Natural killer cell (primary cell): ENCODE measurements at regions not wholly inside any gene's neighbourhood (a gene's known extent, or its start where the extent isn't known, plus 50 kb on each side); places are given as distances from the start of the nearest gene placed in this dataset.
A peak's percentile ranks its signal among the peaks of the same experiment; 100 is the strongest.

Source experiments
- ATAC-seq, 3 donors: fragments of 150-1000 bp in 2 of 3; fragments of 200-7000 bp in 1 of 3; cut with Tn5 transposase; 1 replicate in 1 of 3; 2 replicates in 2 of 3; pipeline ENCODE4 v1.10.0; 2021; ENCODE audit warnings: mild to moderate bottlenecking in 2 of 3, moderate library complexity in 2 of 3
- DNase-seq, 2 donors: peaks; one replicate each; pipeline versions ENCODE4 v3.0.0 to v3.0.0-alpha.2; 2013 to 2021; ENCODE audit warnings: mixed read lengths in 1 of 2
- H3K27ac ChIP-seq: one replicate; pipeline ENCODE4 v1.5.1; 2013; ENCODE audit warnings: mild to moderate bottlenecking, low read length
- H3K27me3 ChIP-seq: one replicate; pipeline ENCODE4 v1.6.1; 2013; ENCODE audit warnings: low read length; ENCODE audit not compliant: control insufficient read depth, insufficient read depth
- H3K36me3 ChIP-seq: one replicate; pipeline ENCODE4 v1.6.1; 2013; ENCODE audit warnings: low read length; ENCODE audit not compliant: control insufficient read depth, insufficient read depth
- H3K4me1 ChIP-seq: one replicate; pipeline ENCODE4 v1.6.1; 2013; ENCODE audit warnings: low read length; ENCODE audit not compliant: control insufficient read depth, insufficient read depth
- H3K4me3 ChIP-seq: one replicate; pipeline ENCODE4 v1.5.1; 2013; ENCODE audit warnings: low read length
- H3K9me3 ChIP-seq: one replicate; pipeline ENCODE4 v1.6.1; 2013; ENCODE audit warnings: low read length; ENCODE audit not compliant: control insufficient read depth, insufficient read depth
- H3K27ac Mint-ChIP-seq, 2 donors: one replicate each; pipeline ENCODE4 v1.8.0; 2022; ENCODE audit warnings: mild to moderate bottlenecking in 2 of 2, mixed read lengths in 2 of 2, moderate library complexity in 1 of 2
- H3K27me3 Mint-ChIP-seq, 2 donors: one replicate each; pipeline ENCODE4 v1.8.0; 2022; ENCODE audit warnings: low read depth in 2 of 2, mixed read lengths in 2 of 2
- H3K36me3 Mint-ChIP-seq: one replicate; pipeline ENCODE4 v1.8.0; 2022; ENCODE audit warnings: mixed read lengths
- H3K4me1 Mint-ChIP-seq, 2 donors: one replicate each; pipeline ENCODE4 v1.8.0; 2022; ENCODE audit warnings: mixed read lengths in 2 of 2
- H3K4me3 Mint-ChIP-seq: one replicate; pipeline ENCODE4 v1.8.0; 2022; ENCODE audit warnings: mild to moderate bottlenecking, moderate library complexity, mixed read lengths
- H3K9me3 Mint-ChIP-seq, 2 donors: one replicate each; pipeline ENCODE4 v1.8.0; 2022; ENCODE audit warnings: mixed read lengths in 2 of 2
- WGBS: methylation state at CpG from one replicate; pipeline ENCODE4 v1.1.7; 2013; ENCODE audit warnings: missing lambda C conversion rate; ENCODE audit not compliant: insufficient coverage; 5-methylcytosine and 5-hydroxymethylcytosine counted together
- intact Hi-C: fragments of 100-400 bp; cut with micrococcal nuclease; formaldehyde crosslinking; loops from one replicate; pipeline ENCODE4 v1.14.2; 2022
- TF ChIP-seq, protein P1 (sequence below): fragments of 200-600 bp; IDR thresholded peaks from one replicate; pipeline ENCODE4 v1.8.0; 2022; ENCODE audit warnings: antibody characterized with exemption

GRCh38 chr15:61527836-61528580 lies 298.9 kb upstream of the RORA start:
- H3K27me3 ChIP-seq, result no peaks in the 10 kb centered on the region
- H3K4me1 Mint-ChIP-seq, result peaks cover 2 to 5% of the 10 kb centered on the region in 2 donors
- no peak overlapping the region for H3K27ac Mint-ChIP-seq
- 68% methylated on average over 7 of the region's 9 CpGs for WGBS
- H3K36me3 Mint-ChIP-seq, result no peaks in the 10 kb centered on the region
- no peak overlapping the region for H3K4me3 Mint-ChIP-seq
- H3K9me3 Mint-ChIP-seq, result no peaks in the 10 kb centered on the region
- ATAC-seq (peak in 1 of 3 donors; percentile 6), DNase-seq (no peak)
- no peak overlapping the region for H3K27ac ChIP-seq
- no peaks in the 10 kb centered on the region for H3K4me1 ChIP-seq
- H3K9me3 ChIP-seq, result no peaks in the 10 kb centered on the region
- TF ChIP-seq, protein P1, sequence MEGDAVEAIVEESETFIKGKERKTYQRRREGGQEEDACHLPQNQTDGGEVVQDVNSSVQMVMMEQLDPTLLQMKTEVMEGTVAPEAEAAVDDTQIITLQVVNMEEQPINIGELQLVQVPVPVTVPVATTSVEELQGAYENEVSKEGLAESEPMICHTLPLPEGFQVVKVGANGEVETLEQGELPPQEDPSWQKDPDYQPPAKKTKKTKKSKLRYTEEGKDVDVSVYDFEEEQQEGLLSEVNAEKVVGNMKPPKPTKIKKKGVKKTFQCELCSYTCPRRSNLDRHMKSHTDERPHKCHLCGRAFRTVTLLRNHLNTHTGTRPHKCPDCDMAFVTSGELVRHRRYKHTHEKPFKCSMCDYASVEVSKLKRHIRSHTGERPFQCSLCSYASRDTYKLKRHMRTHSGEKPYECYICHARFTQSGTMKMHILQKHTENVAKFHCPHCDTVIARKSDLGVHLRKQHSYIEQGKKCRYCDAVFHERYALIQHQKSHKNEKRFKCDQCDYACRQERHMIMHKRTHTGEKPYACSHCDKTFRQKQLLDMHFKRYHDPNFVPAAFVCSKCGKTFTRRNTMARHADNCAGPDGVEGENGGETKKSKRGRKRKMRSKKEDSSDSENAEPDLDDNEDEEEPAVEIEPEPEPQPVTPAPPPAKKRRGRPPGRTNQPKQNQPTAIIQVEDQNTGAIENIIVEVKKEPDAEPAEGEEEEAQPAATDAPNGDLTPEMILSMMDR, result no peak
- H3K27me3 Mint-ChIP-seq, result peaks cover 0 to 11% of the 10 kb centered on the region in 2 donors
- H3K36me3 ChIP-seq, result no peaks in the 10 kb centered on the region
- H3K4me3 ChIP-seq, result no peak overlapping the region
- intact Hi-C loops, result no loop called here

DNA sequence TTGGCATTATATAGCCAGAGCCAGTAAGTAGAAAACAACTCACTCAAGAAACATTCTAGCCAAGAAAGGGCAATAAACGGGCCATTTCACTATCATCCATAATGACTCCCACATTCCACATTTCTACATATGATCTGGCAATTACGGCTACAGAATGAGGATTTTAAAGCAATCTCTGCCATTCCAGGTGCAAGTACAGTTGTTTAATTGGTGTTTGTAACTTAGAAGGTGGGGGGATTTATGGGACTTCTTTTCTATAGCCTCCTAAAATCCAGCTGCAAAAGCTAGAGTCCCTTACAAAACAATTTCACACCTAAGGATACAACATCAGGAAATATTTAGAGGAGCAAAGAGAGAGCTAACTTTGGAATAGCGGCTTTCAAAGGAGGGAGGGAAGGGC lies 295.4 kb upstream of the RORA start:
- Histone ChIP-seq H3K4me1 (no peaks in the 10 kb centered on the region), H3K4me3 (no peak overlapping the region), H3K27ac (no peak overlapping the region), H3K27me3 (no peaks in the 10 kb centered on the region), H3K9me3 (no peaks in the 10 kb centered on the region), H3K36me3 (no peaks in the 10 kb centered on the region)
- Mint-ChIP-seq H3K4me3 (no peak overlapping the region), H3K4me1 (peaks cover 9% of the 10 kb centered on the region in 2 donors), H3K9me3 (no peaks in the 10 kb centered on the region), H3K36me3 (no peaks in the 10 kb centered on the region), H3K27ac (no peak overlapping the region), H3K27me3 (peaks cover 2 to 4% of the 10 kb centered on the region in 2 donors)
- no peak for ATAC-seq
- TF ChIP-seq, protein P1, result no peak
- WGBS, result 50% methylated on average over 2 of the region's 3 CpGs
- intact Hi-C loops, result no loop called here
- DNase-seq, result no peak

GRCh38 chr15:61524086-61524485 lies 295.0 kb upstream of the RORA start:
- no peaks in the 10 kb centered on the region for H3K9me3 ChIP-seq
- Mint-ChIP-seq H3K27ac (no peak overlapping the region), H3K36me3 (no peaks in the 10 kb centered on the region), H3K27me3 (peaks cover 2 to 8% of the 10 kb centered on the region in 2 donors), H3K9me3 (no peaks in the 10 kb centered on the region), H3K4me1 (peaks cover 9% of the 10 kb centered on the region in 2 donors), H3K4me3 (no peak overlapping the region)
- no peak overlapping the region for H3K4me3 ChIP-seq
- no peak for DNase-seq
- ATAC-seq, result no peak
- H3K4me1 ChIP-seq, result no peaks in the 10 kb centered on the region
- H3K27me3 ChIP-seq, result no peaks in the 10 kb centered on the region
- no peak overlapping the region for H3K27ac ChIP-seq
- 7% methylated on average over 2 of the region's 2 CpGs for WGBS
- H3K36me3 ChIP-seq, result no peaks in the 10 kb centered on the region
- intact Hi-C loops, result no loop called here
- TF ChIP-seq, protein P1, result no peak

- intact Hi-C loops, result no loop called here
- Mint-ChIP-seq H3K4me1 (peaks cover 9% of the 10 kb centered on the region in 2 donors), H3K9me3 (no peaks in the 10 kb centered on the region), H3K27me3 (peaks cover 2 to 15% of the 10 kb centered on the region in 2 donors), H3K27ac (no peak overlapping the region), H3K36me3 (no peaks in the 10 kb centered on the region), H3K4me3 (no peak overlapping the region)
- H3K4me1 ChIP-seq, result no peaks in the 10 kb centered on the region
- no peak overlapping the region for H3K4me3 ChIP-seq
- ATAC-seq (peak in 1 of 3 donors; percentile 65), DNase-seq (no peak)
- TF ChIP-seq, protein P1, result no peak
- no peaks in the 10 kb centered on the region for H3K9me3 ChIP-seq
- no peaks in the 10 kb centered on the region for H3K27me3 ChIP-seq
- no peak overlapping the region for H3K27ac ChIP-seq
- H3K36me3 ChIP-seq, result no peaks in the 10 kb centered on the region
Observed at GRCh38 chr15:61522411-61522810, 293.3 kb upstream of the RORA start.
